ENCODE measurements at regions not wholly inside any gene's neighbourhood (a gene's known extent, or its start where the extent isn't known, plus 50 kb on each side); places are given as distances from the start of the nearest gene placed in this dataset.
"Not testable (repeated sequence)": the region's sequence is repeated elsewhere in the genome, so short reads cannot be mapped to it uniquely, and the experiment has no call there.

DNA sequence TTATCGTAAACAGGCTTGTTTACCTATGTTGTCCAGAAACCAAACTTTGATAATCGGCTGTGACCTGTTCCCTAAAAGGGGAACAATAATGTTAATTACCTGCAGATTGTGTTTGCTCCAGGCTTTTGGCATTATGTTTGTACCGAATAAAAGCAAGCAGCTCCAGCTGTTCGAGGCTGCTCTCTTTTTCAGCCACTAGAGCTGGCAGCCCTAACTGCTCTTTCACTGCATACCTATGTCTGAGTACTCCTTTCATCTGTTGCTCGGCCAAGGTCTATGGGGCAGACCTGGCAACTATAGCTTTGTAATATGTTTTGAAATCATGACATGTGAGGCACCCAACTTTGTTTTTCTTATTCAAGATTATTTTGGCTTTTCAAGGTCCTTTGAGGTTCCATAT is 77.8 kb upstream of the EHBP1 start:
- TF ChIP-seq CTCF (IDR thresholded peaks at IDR 0.05): no peak
- Mint-ChIP-seq H3K27me3 (ENCODE audit: low read depth) (no peaks in the 10 kb centered on the region), H3K4me1 (ENCODE audit: low read depth) (no peaks in the 10 kb centered on the region), H3K36me3 (ENCODE audit: low read depth) (peaks cover 1% of the 10 kb centered on the region), H3K9me3 (ENCODE audit: low read depth) (peaks cover 6% of the 10 kb centered on the region), H3K4me3 (ENCODE audit: unreplicated experiment) (no peak overlapping the region), H3K27ac (ENCODE audit: unreplicated experiment) (no peak overlapping the region)
- no peak for DNase-seq (ENCODE audit: low spot score)

DNA sequence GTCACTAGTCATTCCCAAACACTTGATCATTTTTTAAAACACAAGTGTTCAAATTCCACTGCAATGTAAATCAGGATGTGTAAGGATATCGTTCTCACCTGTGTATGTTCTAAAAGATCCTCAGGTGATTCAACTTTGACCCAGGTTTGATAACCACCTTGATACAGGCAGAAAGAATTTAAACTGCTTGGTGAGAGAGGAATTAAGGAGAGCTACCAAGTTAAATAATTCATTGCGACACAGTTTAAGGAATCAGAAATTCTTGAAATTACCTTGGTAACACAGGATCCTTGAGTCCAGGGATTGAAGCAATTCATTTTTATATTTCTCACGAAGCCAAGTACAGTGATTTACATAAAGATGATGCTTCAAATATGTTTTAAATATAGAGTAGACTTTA is 80.7 kb upstream of the EHBP1 start:
- H3K4me3 Mint-ChIP-seq (ENCODE audit: unreplicated experiment): no peak overlapping the region
- no peak for DNase-seq (ENCODE audit: low spot score)
- peaks cover 12% of the 10 kb centered on the region for H3K9me3 Mint-ChIP-seq (ENCODE audit: low read depth)
- H3K4me1 Mint-ChIP-seq (ENCODE audit: low read depth): no peaks in the 10 kb centered on the region
- H3K27ac Mint-ChIP-seq (ENCODE audit: unreplicated experiment): no peak overlapping the region
- TF ChIP-seq CTCF (IDR thresholded peaks at IDR 0.05): no peak
- H3K27me3 Mint-ChIP-seq (ENCODE audit: low read depth): no peaks in the 10 kb centered on the region
- peaks cover 9% of the 10 kb centered on the region for H3K36me3 Mint-ChIP-seq (ENCODE audit: low read depth)

GRCh38 chr2:62616486-62616885 is 89.0 kb upstream of the EHBP1 start:
- H3K9me3 Mint-ChIP-seq (ENCODE audit: low read depth): peaks cover 36% of the 10 kb centered on the region
- H3K4me1 Mint-ChIP-seq (ENCODE audit: low read depth); H3K27me3 Mint-ChIP-seq (ENCODE audit: low read depth); H3K4me3 Mint-ChIP-seq (ENCODE audit: unreplicated experiment); DNase-seq (ENCODE audit: low spot score); H3K27ac Mint-ChIP-seq (ENCODE audit: unreplicated experiment); H3K36me3 Mint-ChIP-seq (ENCODE audit: low read depth): not testable (repeated sequence)

DNA sequence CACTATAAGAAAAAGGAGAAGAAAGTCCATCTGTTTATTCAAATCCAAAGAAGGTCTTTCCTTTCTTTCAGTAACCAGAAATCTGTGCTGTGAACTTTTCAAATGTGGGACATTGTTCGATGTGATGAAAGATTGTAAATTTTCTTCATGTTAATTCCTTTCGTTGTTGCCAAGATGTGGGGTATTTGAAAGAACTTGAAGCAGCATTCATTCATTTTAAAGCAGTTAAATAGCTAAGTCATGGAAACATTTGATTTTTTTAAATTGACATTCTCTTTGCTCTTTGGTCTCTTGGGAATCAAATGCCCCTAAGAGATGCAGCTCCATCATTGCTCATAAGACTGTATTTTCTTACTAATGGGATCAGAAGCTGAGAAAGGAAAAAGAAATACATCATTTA is 93.7 kb upstream of the EHBP1 start:
- H3K4me3 Mint-ChIP-seq (ENCODE audit: unreplicated experiment): no peak overlapping the region
- peaks cover 10% of the 10 kb centered on the region for H3K9me3 Mint-ChIP-seq (ENCODE audit: low read depth)
- H3K27me3 Mint-ChIP-seq (ENCODE audit: low read depth): peaks cover 14% of the 10 kb centered on the region
- peaks cover 4% of the 10 kb centered on the region for H3K4me1 Mint-ChIP-seq (ENCODE audit: low read depth)
- H3K36me3 Mint-ChIP-seq (ENCODE audit: low read depth): peaks cover 3% of the 10 kb centered on the region
- no peak overlapping the region for H3K27ac Mint-ChIP-seq (ENCODE audit: unreplicated experiment)
- TF ChIP-seq CTCF (IDR thresholded peaks at IDR 0.05): no peak
- no peak for DNase-seq (ENCODE audit: low spot score)

DNA sequence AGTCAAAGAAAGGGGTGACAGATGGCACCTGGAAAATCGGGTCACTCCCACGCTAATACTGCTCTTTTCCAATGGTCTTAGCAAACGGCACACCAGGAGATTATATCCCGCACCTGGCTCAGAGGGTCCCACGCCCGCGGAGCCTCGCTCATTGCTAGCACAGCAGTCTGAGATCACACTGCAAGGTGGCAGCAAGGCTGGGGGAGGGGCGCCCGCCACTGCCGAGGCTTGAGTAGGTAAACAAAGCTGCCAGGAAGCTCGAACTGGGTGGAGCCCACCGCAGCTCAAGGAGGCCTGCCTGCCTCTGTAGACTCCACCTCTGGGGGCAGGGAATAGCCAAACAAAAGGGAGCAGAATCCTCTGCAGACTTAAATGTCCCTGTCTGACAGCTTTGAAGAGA is 99.5 kb upstream of the TMEM17 start:
- not testable (repeated sequence) for H3K27ac Mint-ChIP-seq (ENCODE audit: unreplicated experiment); H3K27me3 Mint-ChIP-seq (ENCODE audit: low read depth); DNase-seq (ENCODE audit: low spot score); H3K36me3 Mint-ChIP-seq (ENCODE audit: low read depth); H3K4me1 Mint-ChIP-seq (ENCODE audit: low read depth); H3K4me3 Mint-ChIP-seq (ENCODE audit: unreplicated experiment)
- H3K9me3 Mint-ChIP-seq (ENCODE audit: low read depth): peaks cover 15% of the 10 kb centered on the region

- no peak for DNase-seq (ENCODE audit: low spot score)
- H3K27me3 Mint-ChIP-seq (ENCODE audit: low read depth): peaks cover 10% of the 10 kb centered on the region
- no peak overlapping the region for H3K4me3 Mint-ChIP-seq (ENCODE audit: unreplicated experiment)
- peaks cover 7% of the 10 kb centered on the region for H3K36me3 Mint-ChIP-seq (ENCODE audit: low read depth)
- TF ChIP-seq CTCF (IDR thresholded peaks at IDR 0.05): no peak
- H3K4me1 Mint-ChIP-seq (ENCODE audit: low read depth): no peaks in the 10 kb centered on the region
- no peak overlapping the region for H3K27ac Mint-ChIP-seq (ENCODE audit: unreplicated experiment)
- H3K9me3 Mint-ChIP-seq (ENCODE audit: low read depth): peaks cover 21% of the 10 kb centered on the region
Observed at GRCh38 chr2:62604336-62604735, 98.3 kb upstream of the TMEM17 start.

Data from chondrocyte (in vitro differentiated cells).